HepG2 (cell line): ENCODE measurements at regions not wholly inside any gene's neighbourhood (a gene's known extent, or its start where the extent isn't known, plus 50 kb on each side); places are given as distances from the start of the nearest gene placed in this dataset.

Source experiments
- ATAC-seq: fragments of 200-7000 bp; cut with Tn5 transposase; 3 replicates; pipeline ENCODE4 v1.9.1; 2020; ENCODE audit warnings: mild to moderate bottlenecking, moderate library complexity
- BruUV-seq: library from RNA; stranded (reverse); fragments of 400-500 nt; replicated peaks from 2 replicates; lab custom pipeline; 2021; lab: Mats Ljungman, UMichigan
- CTCF ChIA-PET: fragments of 300-600 bp; formaldehyde crosslinking; extraction: SDS; loops from one replicate; lab custom pipeline; 2021; ENCODE audit warnings: low total read pairs, inconsistent platforms, low intra/inter-chr PET ratio; lab: Yijun Ruan, JAX
- POLR2A ChIA-PET: fragments of 350-600 bp; sonication (Branson Sonifier 250); formaldehyde crosslinking; loops from one replicate; lab custom pipeline; 2020; ENCODE audit warnings: antibody characterized with exemption, inconsistent platforms; lab: Yijun Ruan, JAX
- DNase-seq: peaks from one replicate; pipeline ENCODE4 v3.0.0-alpha.2; 2015; ENCODE audit warnings: low spot score
- FAIRE-seq: peaks from 3 replicates; lab custom pipeline; 2011; peaks lifted over from hg19 to GRCh38; lab: Jason Lieb, UNC
- H2AFZ ChIP-seq: one replicate; pipeline ENCODE4 v1.6.1; 2011; ENCODE audit warnings: low read length, inconsistent platforms
- H3K27ac ChIP-seq: fragments of 300-600 bp; 3 replicates; pipeline ENCODE4 v1.8.0; 2011; ENCODE audit warnings: mixed run types, mild to moderate bottlenecking, mixed read lengths, low read length, inconsistent platforms; ENCODE audit not compliant: insufficient read depth; ENCODE audit errors: extremely low read length
- H3K27me3 ChIP-seq, 2 experiments: fragments of 200-600 bp in 1 of 2; 2 replicates in 1 of 2; 3 replicates in 1 of 2; pipeline versions ENCODE4 v1.6.0 to v1.8.0; 2011; ENCODE audit warnings: low read length in 2 of 2, mild to moderate bottlenecking in 2 of 2, moderate library complexity in 2 of 2, inconsistent platforms in 1 of 2; ENCODE audit not compliant: insufficient read depth in 2 of 2, control insufficient read depth in 1 of 2
- H3K36me3 ChIP-seq, 2 experiments: fragments of 200-600 bp in 1 of 2; replicated peaks in 1 of 2; 2 replicates in 1 of 2; 3 replicates in 1 of 2; pipeline versions ENCODE4 v1.5.1 to v1.8.0; 2011; ENCODE audit warnings: low read length in 2 of 2, inconsistent platforms in 1 of 2; ENCODE audit not compliant: insufficient read depth in 2 of 2, control insufficient read depth in 1 of 2
- H3K4me1 ChIP-seq: 2 replicates; pipeline ENCODE4 v1.5.1; 2012; ENCODE audit warnings: low read length, inconsistent platforms; ENCODE audit not compliant: insufficient read depth
- H3K4me2 ChIP-seq: 2 replicates; pipeline ENCODE4 v1.6.0; 2011; ENCODE audit warnings: low read depth, low read length, inconsistent platforms
- H3K4me3 ChIP-seq, 3 experiments: fragments of 200-600 bp in 1 of 3; sonication (generic), shearing (Covaris generic) in 1 of 3; replicated peaks in 1 of 3; 2 replicates each; pipeline ENCODE4 v1.5.1; 2011 to 2016; ENCODE audit warnings: low read length in 3 of 3, inconsistent platforms in 2 of 3, low read depth in 2 of 3, mild to moderate bottlenecking in 2 of 3, control low read depth in 1 of 3, mixed read lengths in 1 of 3; ENCODE audit not compliant: insufficient read depth in 1 of 3
- H3K79me2 ChIP-seq: one replicate; pipeline ENCODE4 v1.6.1; 2011; ENCODE audit warnings: low read length, inconsistent platforms; ENCODE audit not compliant: insufficient read depth
- H3K9ac ChIP-seq: 2 replicates; pipeline ENCODE4 v1.6.0; 2011; ENCODE audit warnings: mild to moderate bottlenecking, low read depth, low read length, inconsistent platforms; ENCODE audit not compliant: insufficient read depth
- H3K9me3 ChIP-seq: 2 replicates; pipeline ENCODE4 v1.5.1; 2012; ENCODE audit warnings: mild to moderate bottlenecking, low read length
- H4K20me1 ChIP-seq: 2 replicates; pipeline ENCODE4 v1.6.0; 2011; ENCODE audit warnings: inconsistent platforms, mild to moderate bottlenecking, low read length, moderate library complexity; ENCODE audit not compliant: insufficient read depth
- AHR ChIP-seq: IDR thresholded peaks from 2 replicates; pipeline ENCODE4 v1.6.1; 2018; ENCODE audit warnings: missing genetic modification reagents, missing compliant biosample characterization
- ATF1 ChIP-seq: IDR thresholded peaks from 2 replicates; pipeline ENCODE4 v1.6.1; 2016; ENCODE audit warnings: mild to moderate bottlenecking, control low read depth
- ATF7-NPFF ChIP-seq: sonication (generic); formaldehyde crosslinking; IDR thresholded peaks from 2 replicates; pipeline ENCODE4 v1.8.1; 2023; ENCODE audit warnings: mild to moderate bottlenecking, low read depth, missing genetic modification reagents, moderate library complexity
- CENPX ChIP-seq: sonication (generic); formaldehyde crosslinking; IDR thresholded peaks from 2 replicates; pipeline ENCODE4 v1.9.0; 2021; ENCODE audit warnings: mild to moderate bottlenecking, missing genetic modification reagents, moderate library complexity
- EP300 ChIP-seq, 3 experiments: sonication (generic) in 1 of 3; formaldehyde crosslinking in 1 of 3; IDR thresholded peaks; 2 replicates each; pipeline versions ENCODE4 v1.5.1 to v1.6.1; 2011 to 2020; ENCODE audit warnings: low read depth in 2 of 3, low read length in 2 of 3, borderline replicate concordance in 1 of 3, improper control_type of control experiment in 1 of 3, mild to moderate bottlenecking in 1 of 3, missing genetic modification reagents in 1 of 3, moderate library complexity in 1 of 3
- MAFF ChIP-seq: IDR thresholded peaks from 2 replicates; pipeline ENCODE4 v1.6.1; 2011; ENCODE audit warnings: low read depth, low read length, improper control_type of control experiment
- MAFK ChIP-seq, 2 experiments: IDR thresholded peaks in 1 of 2; conservative IDR thresholded peaks in 1 of 2; 2 replicates each; pipeline ENCODE4 v1.6.1; 2011; ENCODE audit warnings: improper control_type of control experiment in 2 of 2, low read length in 2 of 2
- MBNL3 ChIP-seq: fragments of 250-450 bp; sonication (Bioruptor Pico); conservative IDR thresholded peaks from 2 replicates; pipeline ENCODE4 v1.8.0; 2022; ENCODE audit warnings: mild to moderate bottlenecking, inconsistent platforms
- PLRG1 ChIP-seq: fragments of 450-650 bp; conservative IDR thresholded peaks from 2 replicates; pipeline ENCODE4 v1.6.1; 2016
- SIX4 ChIP-seq: sonication (generic); formaldehyde crosslinking; IDR thresholded peaks from 2 replicates; pipeline ENCODE4 v1.4.0; 2020; ENCODE audit warnings: missing genetic modification reagents
- SP2 ChIP-seq: sonication (generic); formaldehyde crosslinking; IDR thresholded peaks from 2 replicates; pipeline ENCODE4 v1.5.1; 2020; ENCODE audit warnings: mild to moderate bottlenecking, missing genetic modification reagents
- STAT5B ChIP-seq: sonication (generic); formaldehyde crosslinking; IDR thresholded peaks from 2 replicates; pipeline ENCODE4 v1.4.0; 2020; ENCODE audit warnings: missing genetic modification reagents
- TEAD3 ChIP-seq: optimal IDR thresholded peaks from 2 replicates; pipeline ENCODE3; 2016; ENCODE audit warnings: borderline replicate concordance
- ZNF772 ChIP-seq: sonication (generic); formaldehyde crosslinking; IDR thresholded peaks from 2 replicates; pipeline ENCODE4 v1.5.0; 2020; ENCODE audit warnings: mild to moderate bottlenecking, missing genetic modification reagents
- ZSCAN25 ChIP-seq: sonication (generic); formaldehyde crosslinking; IDR thresholded peaks from 2 replicates; pipeline ENCODE4 v1.8.0; 2022; ENCODE audit warnings: mild to moderate bottlenecking, missing genetic modification reagents
- WGBS: methylation state at CpG from one replicate; pipeline ENCODE4 v1.1.6; 2017; ENCODE audit warnings: low lambda C conversion rate; 5-methylcytosine and 5-hydroxymethylcytosine counted together
- in situ Hi-C: cut with HindIII; loops from 2 replicates; pipeline ENCODE4 v1.10.0; 2017; ENCODE audit warnings: low pct_unique_long_range_greater_than_20kb; ENCODE audit not compliant: extremely low pct_ligation_motif_present
- intact Hi-C: fragments of 100-400 bp; cut with micrococcal nuclease; formaldehyde crosslinking; loops from one replicate; pipeline ENCODE4 v1.10.0; 2022; ENCODE audit not compliant: unreplicated experiment
- TF ChIP-seq, protein P1 (sequence below): sonication (generic); formaldehyde crosslinking; IDR thresholded peaks from 2 replicates; pipeline ENCODE4 v1.4.0; 2020; ENCODE audit warnings: missing genetic modification reagents
- TF ChIP-seq, protein P2 (sequence below): fragments of 450-650 bp; IDR thresholded peaks from 2 replicates; pipeline ENCODE4 v1.6.1; 2017
- TF ChIP-seq, protein P3 (sequence below): sonication (generic); formaldehyde crosslinking; IDR thresholded peaks from 2 replicates; pipeline ENCODE4 v1.5.0; 2020; ENCODE audit warnings: missing genetic modification reagents

DNA sequence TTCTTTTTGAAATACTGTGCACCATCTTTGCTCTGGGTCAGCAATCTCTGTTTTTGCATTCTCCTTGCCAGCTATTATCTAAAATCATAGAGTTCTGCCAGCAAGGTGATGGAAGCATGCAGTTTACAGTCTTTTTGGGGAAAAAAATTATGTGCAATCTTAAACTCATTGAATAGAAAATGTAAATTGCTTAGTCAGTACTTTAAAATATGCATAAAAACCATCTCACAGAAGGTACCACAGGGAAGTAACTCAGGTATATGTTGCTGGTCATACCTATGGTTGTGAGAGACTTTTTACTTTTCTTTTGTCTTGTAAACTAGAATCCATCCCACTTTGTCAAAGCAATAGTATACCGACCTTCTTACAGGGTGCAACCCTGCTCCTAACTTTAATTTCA, 469.8 kb upstream of the ANO3 start:
- no peak for DNase-seq
- Histone ChIP-seq H3K4me3 (no peak overlapping the region), H3K27ac (no peak overlapping the region), H3K9me3 (no peaks in the 10 kb centered on the region), H4K20me1 (no peaks in the 10 kb centered on the region), H3K79me2 (no peaks in the 10 kb centered on the region), H3K9ac (no peak overlapping the region), H3K4me1 (no peaks in the 10 kb centered on the region), H3K36me3 (no peaks in the 10 kb centered on the region), H2AFZ (no peak overlapping the region), H3K4me2 (no peak overlapping the region), H3K27me3 (no peaks in the 10 kb centered on the region; a peak in 1 of 5 replicates)
- peak; percentile 7 to 67; a peak in 2 of 4 replicates for TF ChIP-seq MAFK (conservative IDR thresholded peaks at IDR 0.05 in 1 of 2, IDR thresholded peaks at IDR 0.05 in 1 of 2; ENCODE audit: low read length in 2 of 2)
- TF ChIP-seq ZSCAN25 (CRISPR knock-in tag), result no peak
- no peak for TF ChIP-seq TEAD3
- TF ChIP-seq ATF7-NPFF (CRISPR knock-in tag), result no peak
- TF ChIP-seq SIX4 (CRISPR knock-in tag), result no peak
- TF ChIP-seq MAFF, result peak; percentile 43; the same call in 1 of the 2 replicates
- in situ Hi-C loops (no loop called here), intact Hi-C loops (no loop called here)
- ATAC-seq, result no peak
- POLR2A ChIA-PET, result no interaction called here
- CTCF ChIA-PET, result no interaction called here
- no TSS peak for BruUV-seq
- no peak for FAIRE-seq
- 0% methylated on average over 1 of the region's 1 CpG for WGBS

DNA sequence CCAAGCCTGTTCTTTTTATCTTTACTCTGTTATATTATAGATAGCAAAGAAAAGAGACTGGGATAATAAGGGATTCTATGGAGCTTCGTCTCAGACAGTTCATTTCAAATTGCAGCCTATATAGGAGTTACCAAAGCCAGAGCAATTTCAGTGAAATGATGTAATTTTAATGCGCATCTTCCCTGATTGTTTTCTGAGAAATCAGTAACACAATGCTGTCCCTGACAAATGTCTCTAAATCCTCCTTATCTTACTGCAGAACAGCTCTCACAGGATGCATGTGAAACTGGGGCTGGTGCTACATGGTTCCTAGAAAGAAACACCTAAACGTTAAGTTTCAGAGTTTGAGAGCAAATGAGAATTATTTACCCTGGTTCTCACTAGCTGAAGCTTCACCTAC, 467.9 kb upstream of the ANO3 start:
- H3K9me3 ChIP-seq, result no peaks in the 10 kb centered on the region
- H3K4me1 ChIP-seq, result no peaks in the 10 kb centered on the region
- H3K4me3 ChIP-seq, result no peak overlapping the region
- POLR2A ChIA-PET, result no interaction called here
- CTCF ChIA-PET, result no interaction called here
- 35% methylated on average over 3 of the region's 3 CpGs for WGBS
- intact Hi-C loops (no loop called here), in situ Hi-C loops (no loop called here)
- no peak overlapping the region for H3K27ac ChIP-seq
- H2AFZ ChIP-seq, result no peak overlapping the region
- DNase-seq, result no peak
- H4K20me1 ChIP-seq, result no peaks in the 10 kb centered on the region
- no peak for FAIRE-seq
- no TSS peak for BruUV-seq
- H3K36me3 ChIP-seq, result no peaks in the 10 kb centered on the region
- no peak for ATAC-seq
- H3K9ac ChIP-seq, result no peak overlapping the region
- no peak overlapping the region for H3K4me2 ChIP-seq
- no peaks in the 10 kb centered on the region for H3K79me2 ChIP-seq
- no peaks in the 10 kb centered on the region; a peak in 1 of 5 replicates for H3K27me3 ChIP-seq
- TF ChIP-seq MBNL3 (no peak), STAT5B (CRISPR knock-in tag) (no peak), SP2 (CRISPR knock-in tag) (no peak), EP300 (IDR thresholded peaks at IDR 0.05; ENCODE audit: low read depth in 2 of 2, low read length in 2 of 2) (no peak), EP300 (CRISPR knock-in tag; IDR thresholded peaks at IDR 0.05; ENCODE audit: borderline replicate concordance) (no peak), PLRG1 (no peak), ATF1 (CRISPR knock-in tag) (no peak), CENPX (CRISPR knock-in tag) (no peak), ZNF772 (CRISPR knock-in tag) (no peak), AHR (CRISPR knock-in tag) (no peak)
- TF ChIP-seq, protein P1, sequence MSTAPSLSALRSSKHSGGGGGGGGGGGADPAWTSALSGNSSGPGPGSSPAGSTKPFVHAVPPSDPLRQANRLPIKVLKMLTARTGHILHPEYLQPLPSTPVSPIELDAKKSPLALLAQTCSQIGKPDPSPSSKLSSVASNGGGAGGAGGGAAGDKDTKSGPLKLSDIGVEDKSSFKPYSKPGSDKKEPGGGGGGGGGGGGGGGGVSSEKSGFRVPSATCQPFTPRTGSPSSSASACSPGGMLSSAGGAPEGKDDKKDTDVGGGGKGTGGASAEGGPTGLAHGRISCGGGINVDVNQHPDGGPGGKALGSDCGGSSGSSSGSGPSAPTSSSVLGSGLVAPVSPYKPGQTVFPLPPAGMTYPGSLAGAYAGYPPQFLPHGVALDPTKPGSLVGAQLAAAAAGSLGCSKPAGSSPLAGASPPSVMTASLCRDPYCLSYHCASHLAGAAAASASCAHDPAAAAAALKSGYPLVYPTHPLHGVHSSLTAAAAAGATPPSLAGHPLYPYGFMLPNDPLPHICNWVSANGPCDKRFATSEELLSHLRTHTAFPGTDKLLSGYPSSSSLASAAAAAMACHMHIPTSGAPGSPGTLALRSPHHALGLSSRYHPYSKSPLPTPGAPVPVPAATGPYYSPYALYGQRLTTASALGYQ, result no peak
- TF ChIP-seq, protein P2, sequence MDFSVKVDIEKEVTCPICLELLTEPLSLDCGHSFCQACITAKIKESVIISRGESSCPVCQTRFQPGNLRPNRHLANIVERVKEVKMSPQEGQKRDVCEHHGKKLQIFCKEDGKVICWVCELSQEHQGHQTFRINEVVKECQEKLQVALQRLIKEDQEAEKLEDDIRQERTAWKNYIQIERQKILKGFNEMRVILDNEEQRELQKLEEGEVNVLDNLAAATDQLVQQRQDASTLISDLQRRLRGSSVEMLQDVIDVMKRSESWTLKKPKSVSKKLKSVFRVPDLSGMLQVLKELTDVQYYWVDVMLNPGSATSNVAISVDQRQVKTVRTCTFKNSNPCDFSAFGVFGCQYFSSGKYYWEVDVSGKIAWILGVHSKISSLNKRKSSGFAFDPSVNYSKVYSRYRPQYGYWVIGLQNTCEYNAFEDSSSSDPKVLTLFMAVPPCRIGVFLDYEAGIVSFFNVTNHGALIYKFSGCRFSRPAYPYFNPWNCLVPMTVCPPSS, result no peak
- TF ChIP-seq, protein P3, sequence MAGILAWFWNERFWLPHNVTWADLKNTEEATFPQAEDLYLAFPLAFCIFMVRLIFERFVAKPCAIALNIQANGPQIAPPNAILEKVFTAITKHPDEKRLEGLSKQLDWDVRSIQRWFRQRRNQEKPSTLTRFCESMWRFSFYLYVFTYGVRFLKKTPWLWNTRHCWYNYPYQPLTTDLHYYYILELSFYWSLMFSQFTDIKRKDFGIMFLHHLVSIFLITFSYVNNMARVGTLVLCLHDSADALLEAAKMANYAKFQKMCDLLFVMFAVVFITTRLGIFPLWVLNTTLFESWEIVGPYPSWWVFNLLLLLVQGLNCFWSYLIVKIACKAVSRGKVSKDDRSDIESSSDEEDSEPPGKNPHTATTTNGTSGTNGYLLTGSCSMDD (CRISPR knock-in tag), result no peak
